Type B pancreatic cell (in vitro differentiated cells): ENCODE measurements at regions not wholly inside any gene's neighbourhood (a gene's known extent, or its start where the extent isn't known, plus 50 kb on each side); places are given as distances from the start of the nearest gene placed in this dataset.

Experiments
- DNase-seq: peaks from one replicate; pipeline ENCODE4 v3.0.0; 2021; ENCODE audit warnings: mixed read lengths; ENCODE audit not compliant: unreplicated experiment; ENCODE audit errors: extremely low spot score
- H3K27ac Mint-ChIP-seq: 2 replicates; pipeline ENCODE4 v1.8.0; 2021; ENCODE audit warnings: mild to moderate bottlenecking, mixed read lengths
- H3K27me3 Mint-ChIP-seq: 2 replicates; pipeline ENCODE4 v1.8.0; 2021; ENCODE audit warnings: mixed read lengths
- H3K36me3 Mint-ChIP-seq: 2 replicates; pipeline ENCODE4 v1.8.0; 2021; ENCODE audit warnings: mixed read lengths
- H3K4me1 Mint-ChIP-seq: one replicate; pipeline ENCODE4 v1.8.0; 2021; ENCODE audit warnings: mixed read lengths; ENCODE audit not compliant: unreplicated experiment
- H3K4me3 Mint-ChIP-seq: 2 replicates; pipeline ENCODE4 v1.8.0; 2021; ENCODE audit warnings: mild to moderate bottlenecking, mixed read lengths
- H3K9me3 Mint-ChIP-seq: 2 replicates; pipeline ENCODE4 v1.8.0; 2021; ENCODE audit warnings: mixed read lengths
- CTCF ChIP-seq: fragments of 200-600 bp; sonication (generic); conservative IDR thresholded peaks from 2 replicates; pipeline ENCODE4 v1.5.0; 2021; ENCODE audit warnings: antibody characterized with exemption, mild to moderate bottlenecking

GRCh38 chr12:97800561-97800960, 338.0 kb downstream of the RMST start:
- peaks cover 9% of the 10 kb centered on the region for H3K4me1 Mint-ChIP-seq
- peaks cover 4% of the 10 kb centered on the region for H3K9me3 Mint-ChIP-seq
- H3K27ac Mint-ChIP-seq, result no peak overlapping the region
- DNase-seq, result no peak
- no peak for TF ChIP-seq CTCF
- H3K4me3 Mint-ChIP-seq, result no peak overlapping the region
- no peaks in the 10 kb centered on the region for H3K27me3 Mint-ChIP-seq
- no peaks in the 10 kb centered on the region for H3K36me3 Mint-ChIP-seq

- no peak for DNase-seq
- no peaks in the 10 kb centered on the region for H3K36me3 Mint-ChIP-seq
These were observed 339.0 kb downstream of the RMST start for GRCh38 chr12:97801471-97802059.

GRCh38 chr12:97805146-97805545, 342.5 kb downstream of the RMST start:
- Mint-ChIP-seq H3K4me1 (peaks cover 9% of the 10 kb centered on the region), H3K27me3 (peaks cover 8% of the 10 kb centered on the region), H3K27ac (no peak overlapping the region), H3K4me3 (no peak overlapping the region), H3K36me3 (no peaks in the 10 kb centered on the region), H3K9me3 (no peaks in the 10 kb centered on the region)
- no peak for DNase-seq
- no peak for TF ChIP-seq CTCF

More at GRCh38 chr12:97801471-97802059, 339.0 kb downstream of the RMST start:
- H3K4me1 Mint-ChIP-seq, result peaks cover 9% of the 10 kb centered on the region
- no peak overlapping the region for H3K27ac Mint-ChIP-seq
- peaks cover 3% of the 10 kb centered on the region for H3K27me3 Mint-ChIP-seq
- no peaks in the 10 kb centered on the region for H3K9me3 Mint-ChIP-seq
- TF ChIP-seq CTCF, result no peak
- H3K4me3 Mint-ChIP-seq, result no peak overlapping the region

GRCh38 chr12:97813301-97813700, 350.7 kb downstream of the RMST start:
- no peak for TF ChIP-seq CTCF
- H3K4me3 Mint-ChIP-seq, result no peak overlapping the region
- no peaks in the 10 kb centered on the region for H3K9me3 Mint-ChIP-seq
- DNase-seq, result no peak
- no peaks in the 10 kb centered on the region for H3K4me1 Mint-ChIP-seq
- H3K27ac Mint-ChIP-seq, result no peak overlapping the region
- H3K36me3 Mint-ChIP-seq, result no peaks in the 10 kb centered on the region
- peaks cover 5% of the 10 kb centered on the region for H3K27me3 Mint-ChIP-seq

GRCh38 chr12:97821806-97822205, 359.2 kb downstream of the RMST start:
- Mint-ChIP-seq H3K4me3 (no peak overlapping the region), H3K9me3 (no peaks in the 10 kb centered on the region), H3K27ac (no peak overlapping the region), H3K36me3 (no peaks in the 10 kb centered on the region), H3K27me3 (no peaks in the 10 kb centered on the region), H3K4me1 (no peaks in the 10 kb centered on the region)
- no peak for TF ChIP-seq CTCF
- no peak for DNase-seq

- Mint-ChIP-seq H3K4me3 (no peak overlapping the region), H3K9me3 (peaks cover 5% of the 10 kb centered on the region), H3K4me1 (no peaks in the 10 kb centered on the region), H3K27ac (no peak overlapping the region), H3K27me3 (no peaks in the 10 kb centered on the region), H3K36me3 (no peaks in the 10 kb centered on the region)
- no peak for TF ChIP-seq CTCF
- DNase-seq, result no peak
These were observed 372.9 kb downstream of the RMST start for GRCh38 chr12:97835541-97835940.
